Endodermal cell (in vitro differentiated cells): ENCODE measurements at regions not wholly inside any gene's neighbourhood (a gene's known extent, or its start where the extent isn't known, plus 50 kb on each side); places are given as distances from the start of the nearest gene placed in this dataset.

Experiments used
- DNase-seq: peaks from one replicate; pipeline ENCODE4 v3.0.0-alpha.2; 2017
- H3K27ac ChIP-seq: 2 replicates; pipeline ENCODE4 v1.5.1; 2013; ENCODE audit warnings: mild to moderate bottlenecking, low read depth, low read length, moderate library complexity
- H3K27me3 ChIP-seq: 2 replicates; pipeline ENCODE4 v1.6.1; 2013; ENCODE audit warnings: mild to moderate bottlenecking, low read length, moderate library complexity; ENCODE audit not compliant: insufficient read depth, control insufficient read depth, poor library complexity, severe bottlenecking
- H3K36me3 ChIP-seq: 2 replicates; pipeline ENCODE4 v1.7.0; 2013; ENCODE audit warnings: mild to moderate bottlenecking, low read length, moderate library complexity; ENCODE audit not compliant: control insufficient read depth, insufficient read depth
- H3K4me1 ChIP-seq: one replicate; pipeline ENCODE4 v1.7.0; 2013; ENCODE audit warnings: low read length; ENCODE audit not compliant: control insufficient read depth, insufficient read depth
- H3K4me3 ChIP-seq: 2 replicates; pipeline ENCODE4 v1.5.1; 2013; ENCODE audit warnings: mild to moderate bottlenecking, low read length, moderate library complexity
- H3K9ac ChIP-seq: 2 replicates; pipeline ENCODE4 v1.6.1; 2013; ENCODE audit warnings: mild to moderate bottlenecking, low read length, moderate library complexity; ENCODE audit not compliant: poor library complexity, severe bottlenecking; ENCODE audit errors: extremely low read depth
- H3K9me3 ChIP-seq: 2 replicates; pipeline ENCODE4 v1.6.1; 2013; ENCODE audit warnings: mild to moderate bottlenecking, low read length, moderate library complexity; ENCODE audit not compliant: control insufficient read depth
- H3K27ac Mint-ChIP-seq: 2 replicates; pipeline ENCODE4 v1.8.0; 2020; ENCODE audit warnings: mixed read lengths
- H3K27me3 Mint-ChIP-seq: 2 replicates; pipeline ENCODE4 v1.8.0; 2021; ENCODE audit warnings: mild to moderate bottlenecking, mixed read lengths; ENCODE audit not compliant: insufficient read depth
- H3K36me3 Mint-ChIP-seq: 2 replicates; pipeline ENCODE4 v1.8.0; 2020; ENCODE audit warnings: low read depth, mixed read lengths
- H3K4me1 Mint-ChIP-seq: 2 replicates; pipeline ENCODE4 v1.8.0; 2020; ENCODE audit warnings: mixed read lengths
- H3K4me3 Mint-ChIP-seq: 2 replicates; pipeline ENCODE4 v1.8.0; 2020; ENCODE audit warnings: mild to moderate bottlenecking, moderate library complexity, mixed read lengths
- H3K9me3 Mint-ChIP-seq: 2 replicates; pipeline ENCODE4 v1.8.0; 2020; ENCODE audit warnings: mild to moderate bottlenecking, mixed read lengths
- WGBS, 2 experiments: methylation state at CpG; one replicate each; pipeline versions ENCODE4 v1.1.5 to v1.1.7; 2013; ENCODE audit warnings: missing lambda C conversion rate in 2 of 2, mixed read lengths in 1 of 2; ENCODE audit not compliant: insufficient coverage in 1 of 2, insufficient read length in 1 of 2; 5-methylcytosine and 5-hydroxymethylcytosine counted together
- TF ChIP-seq, protein P1 (sequence below): fragments of 200-600 bp; sonication (generic); conservative IDR thresholded peaks from 2 replicates; pipeline ENCODE4 v1.5.0; 2021; ENCODE audit warnings: antibody characterized with exemption, mild to moderate bottlenecking

DNA sequence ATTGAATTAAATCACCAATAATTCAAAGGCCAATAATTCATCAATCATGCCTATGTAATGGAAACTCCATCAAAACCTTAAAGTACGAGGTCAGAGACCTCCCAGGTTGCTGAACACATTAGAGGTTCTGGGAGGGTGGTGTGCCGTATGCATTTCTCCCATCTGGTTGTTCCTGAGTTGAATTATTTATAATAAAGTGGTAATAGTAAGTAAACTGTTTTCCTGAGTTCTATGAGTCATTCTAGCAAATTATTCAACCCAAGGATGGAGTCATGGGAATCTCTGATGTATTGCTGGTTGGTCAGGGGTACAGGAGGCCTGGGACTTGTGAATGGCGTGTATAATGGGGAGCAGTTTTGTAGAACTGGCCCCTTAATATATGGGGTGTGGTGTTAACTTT is 191.7 kb downstream of the CARTPT start:
- 90 to 100% methylated on average over 1 to 3 of the region's 3 CpGs for WGBS, 2 experiments
- Histone ChIP-seq H3K4me3 (no peak overlapping the region), H3K36me3 (no peaks in the 10 kb centered on the region), H3K4me1 (no peaks in the 10 kb centered on the region), H3K9me3 (peaks cover 3% of the 10 kb centered on the region), H3K9ac (no peak overlapping the region), H3K27me3 (no peaks in the 10 kb centered on the region), H3K27ac (no peak overlapping the region)
- Mint-ChIP-seq H3K4me1 (peaks cover 4% of the 10 kb centered on the region), H3K4me3 (no peak overlapping the region), H3K9me3 (peaks cover 4% of the 10 kb centered on the region), H3K36me3 (no peaks in the 10 kb centered on the region), H3K27me3 (no peaks in the 10 kb centered on the region), H3K27ac (no peak overlapping the region)
- DNase-seq: no peak
- TF ChIP-seq, protein P1, sequence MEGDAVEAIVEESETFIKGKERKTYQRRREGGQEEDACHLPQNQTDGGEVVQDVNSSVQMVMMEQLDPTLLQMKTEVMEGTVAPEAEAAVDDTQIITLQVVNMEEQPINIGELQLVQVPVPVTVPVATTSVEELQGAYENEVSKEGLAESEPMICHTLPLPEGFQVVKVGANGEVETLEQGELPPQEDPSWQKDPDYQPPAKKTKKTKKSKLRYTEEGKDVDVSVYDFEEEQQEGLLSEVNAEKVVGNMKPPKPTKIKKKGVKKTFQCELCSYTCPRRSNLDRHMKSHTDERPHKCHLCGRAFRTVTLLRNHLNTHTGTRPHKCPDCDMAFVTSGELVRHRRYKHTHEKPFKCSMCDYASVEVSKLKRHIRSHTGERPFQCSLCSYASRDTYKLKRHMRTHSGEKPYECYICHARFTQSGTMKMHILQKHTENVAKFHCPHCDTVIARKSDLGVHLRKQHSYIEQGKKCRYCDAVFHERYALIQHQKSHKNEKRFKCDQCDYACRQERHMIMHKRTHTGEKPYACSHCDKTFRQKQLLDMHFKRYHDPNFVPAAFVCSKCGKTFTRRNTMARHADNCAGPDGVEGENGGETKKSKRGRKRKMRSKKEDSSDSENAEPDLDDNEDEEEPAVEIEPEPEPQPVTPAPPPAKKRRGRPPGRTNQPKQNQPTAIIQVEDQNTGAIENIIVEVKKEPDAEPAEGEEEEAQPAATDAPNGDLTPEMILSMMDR: no peak

DNA sequence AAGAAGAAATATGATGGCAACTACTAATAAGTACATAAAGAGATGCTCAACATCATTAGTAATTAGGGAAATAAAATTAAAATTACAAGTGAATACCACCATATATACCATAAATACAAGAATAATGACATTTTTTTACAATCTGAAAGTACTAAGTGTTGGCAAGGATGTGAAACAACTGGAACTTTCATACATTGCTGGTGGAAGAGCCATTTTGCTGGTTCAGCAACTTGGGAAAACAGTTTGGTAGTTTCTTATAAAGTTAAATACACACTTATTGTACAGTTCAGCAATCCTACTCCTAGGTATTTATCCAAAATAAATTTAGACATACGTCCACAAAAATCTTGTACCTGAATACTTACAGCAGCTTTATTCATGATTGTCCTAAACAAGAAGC is 192.9 kb downstream of the CARTPT start:
- no peaks in the 10 kb centered on the region for H3K36me3 Mint-ChIP-seq
- no peak overlapping the region for H3K27ac ChIP-seq
- peaks cover 3% of the 10 kb centered on the region for H3K9me3 Mint-ChIP-seq
- H3K27me3 ChIP-seq: no peaks in the 10 kb centered on the region
- no peak overlapping the region for H3K4me3 ChIP-seq
- H3K36me3 ChIP-seq: no peaks in the 10 kb centered on the region
- no peak overlapping the region for H3K9ac ChIP-seq
- no peaks in the 10 kb centered on the region for H3K4me1 ChIP-seq
- H3K9me3 ChIP-seq: no peaks in the 10 kb centered on the region
- TF ChIP-seq, protein P1: no peak
- H3K27ac Mint-ChIP-seq: no peak overlapping the region
- 89% methylated on average over 1 of the region's 1 CpG; no CpG with 5 or more reads in 1 of the 2 experiments for WGBS, 2 experiments
- no peak for DNase-seq
- H3K4me3 Mint-ChIP-seq: no peak overlapping the region
- no peaks in the 10 kb centered on the region for H3K27me3 Mint-ChIP-seq
- peaks cover 4% of the 10 kb centered on the region for H3K4me1 Mint-ChIP-seq

DNA sequence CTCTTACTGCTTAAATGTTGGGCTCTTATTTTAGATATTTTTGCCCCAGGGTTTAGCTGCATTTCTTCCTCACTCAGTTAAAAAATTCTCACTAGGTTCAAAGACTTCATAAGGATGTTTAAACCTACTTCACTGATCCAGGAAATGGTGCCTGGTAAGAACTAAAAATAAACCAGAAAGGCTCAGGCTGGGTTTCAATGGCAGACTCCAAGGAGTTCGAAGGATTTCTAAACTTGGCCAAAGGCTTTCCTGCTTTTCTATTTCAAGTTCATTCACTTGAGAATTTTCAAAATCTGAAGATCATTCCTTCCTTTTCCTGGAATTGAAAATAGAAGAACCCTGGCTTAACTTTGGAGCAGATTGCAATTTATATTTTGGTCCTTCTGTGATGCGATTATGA is 193.0 kb upstream of the MAP1B start:
- peaks cover 8% of the 10 kb centered on the region for H3K9me3 ChIP-seq
- Mint-ChIP-seq H3K4me3 (no peak overlapping the region), H3K9me3 (peaks cover 7% of the 10 kb centered on the region), H3K4me1 (no peaks in the 10 kb centered on the region), H3K27ac (no peak overlapping the region), H3K27me3 (no peaks in the 10 kb centered on the region), H3K36me3 (no peaks in the 10 kb centered on the region)
- H3K4me3 ChIP-seq: no peak overlapping the region
- 94 to 100% methylated on average over 1 to 2 of the region's 2 CpGs for WGBS, 2 experiments
- H3K4me1 ChIP-seq: no peaks in the 10 kb centered on the region
- no peak for DNase-seq
- no peaks in the 10 kb centered on the region for H3K36me3 ChIP-seq
- H3K9ac ChIP-seq: no peak overlapping the region
- TF ChIP-seq, protein P1: no peak
- no peaks in the 10 kb centered on the region for H3K27me3 ChIP-seq
- no peak overlapping the region for H3K27ac ChIP-seq
